ENCODE measurements at regions not wholly inside any gene's neighbourhood (a gene's known extent, or its start where the extent isn't known, plus 50 kb on each side); places are given as distances from the start of the nearest gene placed in this dataset.
"Not testable (repeated sequence)": the region's sequence is repeated elsewhere in the genome, so short reads cannot be mapped to it uniquely, and the experiment has no call there.

GRCh38 chr7:125847055-125847454, 917.4 kb upstream of the POT1 start:
- DNase-seq (ENCODE audit: low spot score) = no peak

GRCh38 chr7:125845686-125846085, 916.1 kb upstream of the POT1 start:
- DNase-seq (ENCODE audit: low spot score) = no peak

- DNase-seq (ENCODE audit: low spot score) = no peak
Measured at GRCh38 chr7:125834421-125834820, 904.8 kb upstream of the POT1 start.

GRCh38 chr7:125833839-125834238, 904.2 kb upstream of the POT1 start:
- no peak for DNase-seq (ENCODE audit: low spot score)

GRCh38 chr7:125830743-125831142, 901.1 kb upstream of the POT1 start:
- no peak for DNase-seq (ENCODE audit: low spot score)

GRCh38 chr7:125828153-125828700, 898.6 kb upstream of the POT1 start:
- DNase-seq (ENCODE audit: low spot score) = no peak

GRCh38 chr7:125823538-125823937, 893.9 kb upstream of the POT1 start:
- DNase-seq (ENCODE audit: low spot score) = no peak

- no peak for DNase-seq (ENCODE audit: low spot score)
Measured at GRCh38 chr7:125820495-125820894, 890.9 kb upstream of the POT1 start.

- DNase-seq (ENCODE audit: low spot score) = no peak
Measured at GRCh38 chr7:125814100-125814499, 884.5 kb upstream of the POT1 start.

GRCh38 chr7:125806491-125806890, 876.9 kb upstream of the POT1 start:
- DNase-seq (ENCODE audit: low spot score) = not testable (repeated sequence)

GRCh38 chr7:125804273-125804672, 874.6 kb upstream of the POT1 start:
- DNase-seq (ENCODE audit: low spot score) = no peak

GRCh38 chr7:125780153-125780552, 850.5 kb upstream of the POT1 start:
- DNase-seq (ENCODE audit: low spot score) = no peak

- no peak for DNase-seq (ENCODE audit: low spot score)
Measured at GRCh38 chr7:125775317-125775716, 845.7 kb upstream of the POT1 start.

GRCh38 chr7:125773113-125773785, 843.6 kb upstream of the POT1 start:
- no peak for DNase-seq (ENCODE audit: low spot score)

GRCh38 chr7:125747966-125748365, 818.3 kb upstream of the POT1 start:
- no peak for DNase-seq (ENCODE audit: low spot score)

GRCh38 chr7:125746510-125746909, 816.9 kb upstream of the POT1 start:
- DNase-seq (ENCODE audit: low spot score) = no peak

- DNase-seq (ENCODE audit: low spot score) = no peak
Measured at GRCh38 chr7:125727215-125727614, 797.6 kb upstream of the POT1 start.

- no peak for DNase-seq (ENCODE audit: low spot score)
Measured at GRCh38 chr7:125695626-125696025, 766.0 kb upstream of the POT1 start.

GRCh38 chr7:125683156-125683555, 753.5 kb upstream of the POT1 start:
- DNase-seq (ENCODE audit: low spot score) = no peak

- DNase-seq (ENCODE audit: low spot score) = no peak
Measured at GRCh38 chr7:125681508-125681907, 751.9 kb upstream of the POT1 start.

GRCh38 chr7:125678771-125679170, 749.1 kb upstream of the POT1 start:
- DNase-seq (ENCODE audit: low spot score) = no peak

- DNase-seq (ENCODE audit: low spot score) = no peak
Measured at GRCh38 chr7:125675640-125676039, 746.0 kb upstream of the POT1 start.

GRCh38 chr7:125675169-125675568, 745.5 kb upstream of the POT1 start:
- DNase-seq (ENCODE audit: low spot score) = no peak
